ENCODE measurements at regions not wholly inside any gene's neighbourhood (a gene's known extent, or its start where the extent isn't known, plus 50 kb on each side); places are given as distances from the start of the nearest gene placed in this dataset.
A peak's percentile ranks its signal among the peaks of the same experiment; 100 is the strongest.

- TF ChIP-seq CTCF (IDR thresholded peaks at IDR 0.05): no peak
- no peak for TF ChIP-seq RAD21 (IDR thresholded peaks at IDR 0.05; ENCODE audit: low read length)
- no peak; the same call in 1 of the 2 replicates for TF ChIP-seq USF2 (IDR thresholded peaks at IDR 0.05; ENCODE audit: borderline replicate concordance, low read depth, low read length)
- 0 out of 2 replicates have a peak, but pooled peaks have one; percentile 8 for TF ChIP-seq RCOR1 (IDR thresholded peaks at IDR 0.05; ENCODE audit: low read length)
- TF ChIP-seq YY1 (IDR thresholded peaks at IDR 0.05; ENCODE audit: low read depth): 0 out of 2 replicates have a peak, but pooled peaks have one; percentile 8
- TF ChIP-seq SMC3 (IDR thresholded peaks at IDR 0.05; ENCODE audit: low read depth, low read length): no peak
- TF ChIP-seq ELF1 (IDR thresholded peaks at IDR 0.05): no peak; the same call in 1 of the 2 replicates
Observed at GRCh38 chr6:26157251-26158075, 70.2 kb downstream of the HFE start.

Measured in SK-N-SH (cell line).